SK-N-SH (cell line): ENCODE measurements at regions not wholly inside any gene's neighbourhood (a gene's known extent, or its start where the extent isn't known, plus 50 kb on each side); places are given as distances from the start of the nearest gene placed in this dataset.

Source experiments
- CTCF ChIA-PET: fragments of 300-600, 350-600 bp; formaldehyde crosslinking; extraction: SDS; loops from one replicate; lab custom pipeline; 2021; lab: Yijun Ruan, JAX
- POLR2A ChIA-PET: fragments of 350-600 bp; sonication (Branson Sonifier 250); formaldehyde crosslinking; extraction: SDS; loops from one replicate; lab custom pipeline; 2020; ENCODE audit warnings: antibody characterized with exemption, inconsistent platforms; lab: Yijun Ruan, JAX
- DNase-seq: peaks from one replicate; pipeline ENCODE4 v3.0.0; 2012
- H2AFZ ChIP-seq: fragments of 200-600 bp; sonication (generic); 2 replicates; pipeline ENCODE4 v1.8.1; 2016; ENCODE audit warnings: antibody characterized with exemption, mild to moderate bottlenecking, low read depth
- H3F3A ChIP-seq: fragments of 200-600 bp; sonication (generic); replicated peaks from 2 replicates; pipeline ENCODE3; 2016; ENCODE audit warnings: antibody characterized with exemption, mild to moderate bottlenecking; ENCODE audit not compliant: insufficient read depth
- H3K27ac ChIP-seq, 2 experiments: fragments of 200-500 bp in 1 of 2; fragments of 200-600 bp in 1 of 2; sonication (Bioruptor generic) in 1 of 2; sonication (generic), shearing (Covaris generic) in 1 of 2; 2 replicates each; pipeline versions ENCODE4 v1.5.1 to v1.6.1; 2014 to 2016; ENCODE audit warnings: low read depth in 2 of 2, inconsistent platforms in 1 of 2, low read length in 1 of 2, mild to moderate bottlenecking in 1 of 2, mixed read lengths in 1 of 2
- H3K27me3 ChIP-seq: fragments of 200-600 bp; sonication (generic), shearing (Covaris generic); 2 replicates; pipeline ENCODE4 v1.6.1; 2016; ENCODE audit warnings: mixed run types; ENCODE audit not compliant: insufficient read depth
- H3K36me3 ChIP-seq, 2 experiments: fragments of 200-500 bp in 1 of 2; fragments of 200-600 bp in 1 of 2; sonication (Bioruptor generic) in 1 of 2; sonication (generic) in 1 of 2; replicated peaks in 1 of 2; 2 replicates each; pipeline versions ENCODE3 to v1.5.1; 2014 to 2016; ENCODE audit warnings: low read length in 1 of 2, mild to moderate bottlenecking in 1 of 2; ENCODE audit not compliant: insufficient read depth in 2 of 2, control insufficient read depth in 1 of 2
- H3K4me1 ChIP-seq, 2 experiments: fragments of 200-500 bp in 1 of 2; fragments of 200-600 bp in 1 of 2; sonication (Bioruptor generic) in 1 of 2; sonication (generic), shearing (Covaris generic) in 1 of 2; 2 replicates each; pipeline versions ENCODE4 v1.5.1 to v1.6.1; 2014 to 2016; ENCODE audit warnings: low read depth in 1 of 2, low read length in 1 of 2, mixed run types in 1 of 2; ENCODE audit not compliant: insufficient read depth in 2 of 2, control insufficient read depth in 1 of 2
- H3K4me2 ChIP-seq: fragments of 200-600 bp; sonication (generic), shearing (Covaris generic); 2 replicates; pipeline ENCODE4 v1.6.1; 2017; ENCODE audit warnings: mixed run types
- H3K4me3 ChIP-seq, 2 experiments: fragments of 200-500 bp in 1 of 2; fragments of 200-600 bp in 1 of 2; sonication (Bioruptor generic) in 1 of 2; sonication (generic), shearing (Covaris generic) in 1 of 2; 2 replicates each; pipeline versions ENCODE4 v1.5.1 to v1.8.1; 2014 to 2016; ENCODE audit warnings: low read depth in 2 of 2, inconsistent platforms in 1 of 2, low read length in 1 of 2, mild to moderate bottlenecking in 1 of 2, mixed read lengths in 1 of 2, moderate library complexity in 1 of 2
- H3K79me2 ChIP-seq: fragments of 200-600 bp; sonication (generic); 2 replicates; pipeline ENCODE4 v1.8.1; 2017; ENCODE audit warnings: mild to moderate bottlenecking; ENCODE audit not compliant: insufficient read depth
- H3K9ac ChIP-seq: fragments of 200-600 bp; sonication (generic); 2 replicates; pipeline ENCODE4 v1.6.1; 2017; ENCODE audit warnings: mixed run types
- H3K9me2 ChIP-seq: fragments of 200-600 bp; sonication (generic); 2 replicates; pipeline ENCODE4 v1.6.1; 2017; ENCODE audit warnings: mixed run types
- H3K9me3 ChIP-seq: fragments of 200-600 bp; sonication (generic); 2 replicates; pipeline ENCODE4 v1.6.1; 2017; ENCODE audit warnings: mixed run types, mild to moderate bottlenecking, moderate library complexity
- H4K20me1 ChIP-seq: fragments of 200-600 bp; sonication (generic); 2 replicates; pipeline ENCODE4 v1.6.1; 2017; ENCODE audit warnings: mild to moderate bottlenecking, mixed run types; ENCODE audit not compliant: insufficient read depth
- CTCF ChIP-seq: fragments of 200-600 bp; sonication (generic); IDR thresholded peaks from 2 replicates; pipeline ENCODE4 v1.6.1; 2017; ENCODE audit warnings: antibody characterized with exemption, mild to moderate bottlenecking, moderate library complexity
- ELF1 ChIP-seq: IDR thresholded peaks from 2 replicates; pipeline ENCODE4 v1.4.0; 2012
- EP300 ChIP-seq, 2 experiments: IDR thresholded peaks; 2 replicates each; pipeline versions ENCODE4 v1.4.0 to v1.6.1; 2012; ENCODE audit warnings: borderline replicate concordance in 1 of 2, low read depth in 1 of 2, low read length in 1 of 2
- EZH2phosphoT487 ChIP-seq: fragments of 200-600 bp; sonication (generic); IDR thresholded peaks from 2 replicates; pipeline ENCODE4 v1.6.1; 2017; ENCODE audit warnings: low read depth, mixed run types, mild to moderate bottlenecking, antibody characterized with exemption, moderate library complexity, borderline replicate concordance
- GATA2 ChIP-seq: sonication (generic); formaldehyde crosslinking; IDR thresholded peaks from 2 replicates; pipeline ENCODE4 v1.5.0; 2020; ENCODE audit warnings: mild to moderate bottlenecking, missing genetic modification reagents
- IRF3 ChIP-seq: fragments of 150-350 bp; IDR thresholded peaks from 2 replicates; pipeline ENCODE4 v1.6.1; 2016; ENCODE audit warnings: mild to moderate bottlenecking, low read depth, low read length
- JUND ChIP-seq: IDR thresholded peaks from 2 replicates; pipeline ENCODE4 v1.4.0; 2012
- MAX ChIP-seq: IDR thresholded peaks from 2 replicates; pipeline ENCODE4 v1.4.0; 2012; ENCODE audit warnings: low read depth
- MEF2A ChIP-seq: IDR thresholded peaks from 2 replicates; pipeline ENCODE4 v1.4.0; 2012; ENCODE audit warnings: low read depth, borderline replicate concordance
- NRF1 ChIP-seq: IDR thresholded peaks from 2 replicates; pipeline ENCODE4 v1.6.1; 2012; ENCODE audit warnings: low read depth, mild to moderate bottlenecking, low read length
- RCOR1 ChIP-seq: fragments of 150-350 bp; IDR thresholded peaks from 2 replicates; pipeline ENCODE4 v1.6.1; 2017; ENCODE audit warnings: antibody characterized with exemption, low read length
- REST ChIP-seq: IDR thresholded peaks from 2 replicates; pipeline ENCODE4 v1.6.1; 2012; ENCODE audit warnings: mild to moderate bottlenecking, low read depth, low read length, moderate library complexity
- RXRA ChIP-seq: IDR thresholded peaks from 2 replicates; pipeline ENCODE4 v1.4.0; 2012; ENCODE audit warnings: low read depth, mild to moderate bottlenecking, borderline replicate concordance
- SIN3A ChIP-seq: IDR thresholded peaks from 2 replicates; pipeline ENCODE4 v1.6.1; 2012; ENCODE audit warnings: low read depth, mild to moderate bottlenecking, low read length, moderate library complexity, borderline replicate concordance
- TAF1 ChIP-seq: IDR thresholded peaks from 2 replicates; pipeline ENCODE4 v1.6.1; 2012; ENCODE audit warnings: low read depth, mild to moderate bottlenecking, low read length, moderate library complexity, borderline replicate concordance
- TEAD4 ChIP-seq: IDR thresholded peaks from 2 replicates; pipeline ENCODE4 v1.4.0; 2012; ENCODE audit warnings: mild to moderate bottlenecking, borderline replicate concordance; ENCODE audit not compliant: insufficient read depth
- USF1 ChIP-seq: IDR thresholded peaks from 2 replicates; pipeline ENCODE4 v1.4.0; 2012; ENCODE audit warnings: low read depth, borderline replicate concordance
- YY1 ChIP-seq: IDR thresholded peaks from 2 replicates; pipeline ENCODE4 v1.4.0; 2012; ENCODE audit warnings: low read depth, mild to moderate bottlenecking
- WGBS: methylation state at CpG from one replicate; pipeline ENCODE4 v1.1.6; 2017; ENCODE audit warnings: low lambda C conversion rate; 5-methylcytosine and 5-hydroxymethylcytosine counted together

- TF ChIP-seq REST (no peak), NRF1 (no peak), TEAD4 (no peak), GATA2 (CRISPR knock-in tag) (no peak), RXRA (no peak), TAF1 (no peak), JUND (peak; percentile 30; the same call in 1 of the 2 replicates), YY1 (no peak)
Observed at GRCh38 chr1:219555031-219555692, 57.7 kb downstream of the ZC3H11B start (continued).

GRCh38 chr1:219553934-219554502 is 58.9 kb downstream of the ZC3H11B start:
- CTCF ChIA-PET, result interaction anchor here (0.9 to 4.0 kb wide), 4 partner anchors 9 to 259 kb away, joined by 3 to 22 read pairs (median 4); no protein-coding TSS in a partner anchor
- 63% methylated on average over 3 of the region's 3 CpGs for WGBS
- H2AFZ ChIP-seq, result no peak overlapping the region
- no peaks in the 10 kb centered on the region for H3F3A ChIP-seq
- no peaks in the 10 kb centered on the region for H3K9me3 ChIP-seq
- POLR2A ChIA-PET, result no interaction called here
- no peaks in the 10 kb centered on the region for H4K20me1 ChIP-seq
- no peak overlapping the region for H3K4me2 ChIP-seq
- no peaks in the 10 kb centered on the region for H3K9me2 ChIP-seq
- H3K27ac ChIP-seq, result no peak overlapping the region
- no peak overlapping the region for H3K9ac ChIP-seq
- peaks cover 0 to 4% of the 10 kb centered on the region in 2 experiments; a peak in 1 of 4 replicates for H3K4me1 ChIP-seq
- H3K36me3 ChIP-seq, result no peaks in the 10 kb centered on the region
- H3K79me2 ChIP-seq, result no peaks in the 10 kb centered on the region
- no peak for DNase-seq
- no peak overlapping the region for H3K4me3 ChIP-seq
- no peaks in the 10 kb centered on the region for H3K27me3 ChIP-seq
- no peak for TF ChIP-seq SIN3A
- TF ChIP-seq IRF3, result no peak
- TF ChIP-seq USF1, result no peak
- no peak for TF ChIP-seq TAF1
- no peak for TF ChIP-seq RCOR1
- TF ChIP-seq MEF2A, result no peak
- no peak for TF ChIP-seq MAX
- no peak for TF ChIP-seq EZH2phosphoT487
- no peak for TF ChIP-seq EP300 (IDR thresholded peaks at IDR 0.05; ENCODE audit: borderline replicate concordance in 1 of 2, low read depth in 1 of 2, low read length in 1 of 2)
- TF ChIP-seq JUND, result no peak
- no peak for TF ChIP-seq ELF1
- no peak for TF ChIP-seq REST
- no peak for TF ChIP-seq CTCF
- no peak for TF ChIP-seq GATA2 (CRISPR knock-in tag)
